Loucy (cell line): ENCODE measurements at regions not wholly inside any gene's neighbourhood (a gene's known extent, or its start where the extent isn't known, plus 50 kb on each side); places are given as distances from the start of the nearest gene placed in this dataset.
"Not testable (repeated sequence)": the region's sequence is repeated elsewhere in the genome, so short reads cannot be mapped to it uniquely, and the experiment has no call there.

Experiments used
- H2AFZ ChIP-seq: fragments of 200-600 bp; sonication (generic); 2 replicates; pipeline ENCODE4 v1.6.0; 2016; ENCODE audit warnings: antibody characterized with exemption, mild to moderate bottlenecking, low read length, moderate library complexity
- H3F3A ChIP-seq: fragments of 200-600 bp; 2 replicates; pipeline ENCODE4 v1.6.0; 2016; ENCODE audit warnings: antibody characterized with exemption, low read depth, mild to moderate bottlenecking
- H3K27me3 ChIP-seq: fragments of 200-600 bp; sonication (generic); 2 replicates; pipeline ENCODE4 v1.6.1; 2014; ENCODE audit warnings: low read length, mild to moderate bottlenecking; ENCODE audit not compliant: insufficient read depth, poor library complexity, severe bottlenecking
- H3K36me3 ChIP-seq: fragments of 200-600 bp; sonication (generic); 2 replicates; pipeline ENCODE4 v1.6.1; 2016; ENCODE audit warnings: low read length; ENCODE audit not compliant: insufficient read depth
- H3K4me1 ChIP-seq: fragments of 200-600 bp; sonication (generic); 2 replicates; pipeline ENCODE4 v1.5.1; 2014; ENCODE audit warnings: low read length, mild to moderate bottlenecking; ENCODE audit not compliant: insufficient read depth, poor library complexity, severe bottlenecking
- H3K4me2 ChIP-seq: fragments of 200-600 bp; sonication (generic); 2 replicates; pipeline ENCODE4 v1.6.0; 2014; ENCODE audit warnings: antibody characterized with exemption, low read length, low read depth, mild to moderate bottlenecking; ENCODE audit not compliant: poor library complexity, severe bottlenecking
- H3K4me3 ChIP-seq: fragments of 200-600 bp; sonication (generic); 2 replicates; pipeline ENCODE4 v1.5.1; 2014; ENCODE audit warnings: low read length, mild to moderate bottlenecking, mixed read lengths; ENCODE audit not compliant: poor library complexity, severe bottlenecking
- H3K79me2 ChIP-seq: fragments of 200-600 bp; sonication (generic); 2 replicates; pipeline ENCODE4 v1.6.1; 2014; ENCODE audit warnings: low read length; ENCODE audit not compliant: insufficient read depth
- H3K9ac ChIP-seq: fragments of 200-600 bp; sonication (generic); 2 replicates; pipeline ENCODE4 v1.6.0; 2014; ENCODE audit warnings: mild to moderate bottlenecking, low read depth, low read length, moderate library complexity; ENCODE audit not compliant: poor library complexity, severe bottlenecking
- H3K9me2 ChIP-seq: fragments of 200-600 bp; sonication (generic); replicated peaks from 2 replicates; pipeline ENCODE4 v1.6.1; 2016; ENCODE audit warnings: low read depth, low read length, mixed read lengths
- H3K9me3 ChIP-seq: fragments of 200-600 bp; sonication (generic); 2 replicates; pipeline ENCODE4 v1.6.1; 2014; ENCODE audit warnings: mild to moderate bottlenecking, antibody characterized with exemption, low read length, low read depth; ENCODE audit not compliant: insufficient read depth
- H4K20me1 ChIP-seq: fragments of 200-600 bp; sonication (generic); 2 replicates; pipeline ENCODE4 v1.6.0; 2014; ENCODE audit warnings: antibody characterized with exemption, low read length, mild to moderate bottlenecking; ENCODE audit not compliant: insufficient read depth, poor library complexity, severe bottlenecking
- EZH2phosphoT487 ChIP-seq: fragments of 200-600 bp; IDR thresholded peaks from 2 replicates; pipeline ENCODE4 v1.6.1; 2018; ENCODE audit warnings: antibody characterized with exemption, mild to moderate bottlenecking, moderate library complexity, borderline replicate concordance
- TF ChIP-seq, protein P1 (sequence below): fragments of 200-600 bp; sonication (generic); conservative IDR thresholded peaks from 2 replicates; pipeline ENCODE4 v1.5.1; 2014; ENCODE audit warnings: mild to moderate bottlenecking, antibody characterized with exemption, low read length

DNA sequence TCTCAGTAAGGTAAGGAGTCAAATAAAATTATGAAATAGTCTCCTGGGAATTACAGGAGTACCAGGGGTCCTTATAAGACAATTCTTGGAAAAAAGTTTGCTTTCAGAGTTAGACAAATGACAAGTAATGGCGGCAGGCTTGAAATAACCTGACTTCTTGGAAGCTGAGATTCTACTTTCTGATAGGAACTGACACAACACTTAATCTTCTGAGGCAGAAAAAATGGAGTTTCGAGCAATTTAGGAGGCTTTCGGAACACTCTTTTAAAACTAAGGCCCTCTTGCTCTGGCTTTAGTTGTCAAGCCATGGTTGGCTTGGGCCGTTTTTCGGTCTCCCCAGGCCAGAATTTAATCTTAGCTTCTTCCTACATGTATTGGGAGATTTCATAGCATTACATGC is 260.0 kb downstream of the GATA3 start:
- Histone ChIP-seq H3K9me2 (no peaks in the 10 kb centered on the region), H3K9ac (no peak overlapping the region), H2AFZ (no peak overlapping the region), H3K4me2 (no peak overlapping the region), H3K27me3 (no peaks in the 10 kb centered on the region), H3K9me3 (no peaks in the 10 kb centered on the region), H4K20me1 (no peaks in the 10 kb centered on the region), H3F3A (no peaks in the 10 kb centered on the region), H3K4me3 (no peak overlapping the region), H3K4me1 (peaks cover 13% of the 10 kb centered on the region), H3K79me2 (no peaks in the 10 kb centered on the region), H3K36me3 (no peaks in the 10 kb centered on the region)
- TF ChIP-seq, protein P1, sequence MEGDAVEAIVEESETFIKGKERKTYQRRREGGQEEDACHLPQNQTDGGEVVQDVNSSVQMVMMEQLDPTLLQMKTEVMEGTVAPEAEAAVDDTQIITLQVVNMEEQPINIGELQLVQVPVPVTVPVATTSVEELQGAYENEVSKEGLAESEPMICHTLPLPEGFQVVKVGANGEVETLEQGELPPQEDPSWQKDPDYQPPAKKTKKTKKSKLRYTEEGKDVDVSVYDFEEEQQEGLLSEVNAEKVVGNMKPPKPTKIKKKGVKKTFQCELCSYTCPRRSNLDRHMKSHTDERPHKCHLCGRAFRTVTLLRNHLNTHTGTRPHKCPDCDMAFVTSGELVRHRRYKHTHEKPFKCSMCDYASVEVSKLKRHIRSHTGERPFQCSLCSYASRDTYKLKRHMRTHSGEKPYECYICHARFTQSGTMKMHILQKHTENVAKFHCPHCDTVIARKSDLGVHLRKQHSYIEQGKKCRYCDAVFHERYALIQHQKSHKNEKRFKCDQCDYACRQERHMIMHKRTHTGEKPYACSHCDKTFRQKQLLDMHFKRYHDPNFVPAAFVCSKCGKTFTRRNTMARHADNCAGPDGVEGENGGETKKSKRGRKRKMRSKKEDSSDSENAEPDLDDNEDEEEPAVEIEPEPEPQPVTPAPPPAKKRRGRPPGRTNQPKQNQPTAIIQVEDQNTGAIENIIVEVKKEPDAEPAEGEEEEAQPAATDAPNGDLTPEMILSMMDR, result no peak

DNA sequence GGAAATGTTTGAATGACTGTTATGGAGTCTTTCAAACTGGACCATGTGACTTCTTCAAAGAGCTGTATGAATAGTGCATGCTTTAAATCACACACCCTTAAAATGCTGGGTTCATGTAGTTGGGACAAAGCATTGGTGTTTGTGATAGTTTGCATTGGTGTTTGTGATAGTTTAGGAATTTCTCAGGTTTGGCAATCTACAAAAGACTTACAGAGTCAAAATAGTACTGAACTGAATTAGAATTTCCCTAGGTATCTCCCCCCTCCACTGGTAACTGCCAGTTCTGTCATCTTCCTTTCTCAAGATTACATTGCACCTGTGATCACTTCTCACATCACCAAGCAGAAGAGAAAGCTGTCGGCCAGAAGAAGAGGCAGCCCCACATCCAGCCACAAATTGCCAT is 261.1 kb downstream of the GATA3 start:
- no peak overlapping the region for H3K9ac ChIP-seq

DNA sequence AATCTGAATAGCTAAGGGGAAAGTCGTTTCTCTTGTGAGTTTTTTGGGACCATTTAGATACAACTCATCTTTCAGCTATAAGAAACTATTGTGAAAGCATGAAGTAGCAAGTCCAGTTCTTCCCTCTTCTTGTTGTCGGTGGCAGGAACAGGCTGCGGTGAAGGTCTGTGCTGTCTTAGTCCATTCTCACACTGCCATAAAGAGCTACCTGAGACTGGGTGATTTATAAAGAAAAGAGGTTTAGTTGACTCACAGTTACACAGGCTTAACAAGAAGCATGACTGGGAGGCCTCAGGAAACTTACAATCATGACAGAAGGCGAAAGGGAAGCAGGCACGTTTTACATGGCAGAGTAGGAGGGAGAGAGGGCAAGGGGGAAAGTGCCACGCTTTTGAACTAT is 261.8 kb downstream of the GATA3 start:
- Histone ChIP-seq H3K4me2 (no peak overlapping the region), H3F3A (no peaks in the 10 kb centered on the region), H3K36me3 (no peaks in the 10 kb centered on the region), H3K4me1 (peaks cover 13% of the 10 kb centered on the region), H3K9me3 (no peaks in the 10 kb centered on the region), H3K4me3 (no peak overlapping the region), H3K27me3 (no peaks in the 10 kb centered on the region), H3K9ac (no peak overlapping the region), H2AFZ (peak overlapping the region; percentile 64), H3K79me2 (no peaks in the 10 kb centered on the region), H3K9me2 (no peaks in the 10 kb centered on the region), H4K20me1 (no peaks in the 10 kb centered on the region)
- TF ChIP-seq, protein P1, result no peak
- no peak for TF ChIP-seq EZH2phosphoT487

More for the DNA sequence above, 261.1 kb downstream of the GATA3 start:
- Histone ChIP-seq H3K4me2 (no peak overlapping the region), H4K20me1 (no peaks in the 10 kb centered on the region), H3K4me3 (no peak overlapping the region), H2AFZ (peak overlapping the region; percentile 64), H3K9me2 (no peaks in the 10 kb centered on the region), H3K27me3 (no peaks in the 10 kb centered on the region), H3K36me3 (no peaks in the 10 kb centered on the region), H3K9me3 (no peaks in the 10 kb centered on the region), H3F3A (no peaks in the 10 kb centered on the region), H3K79me2 (no peaks in the 10 kb centered on the region), H3K4me1 (peaks cover 13% of the 10 kb centered on the region)
- TF ChIP-seq EZH2phosphoT487, result no peak
- TF ChIP-seq, protein P1, result no peak

DNA sequence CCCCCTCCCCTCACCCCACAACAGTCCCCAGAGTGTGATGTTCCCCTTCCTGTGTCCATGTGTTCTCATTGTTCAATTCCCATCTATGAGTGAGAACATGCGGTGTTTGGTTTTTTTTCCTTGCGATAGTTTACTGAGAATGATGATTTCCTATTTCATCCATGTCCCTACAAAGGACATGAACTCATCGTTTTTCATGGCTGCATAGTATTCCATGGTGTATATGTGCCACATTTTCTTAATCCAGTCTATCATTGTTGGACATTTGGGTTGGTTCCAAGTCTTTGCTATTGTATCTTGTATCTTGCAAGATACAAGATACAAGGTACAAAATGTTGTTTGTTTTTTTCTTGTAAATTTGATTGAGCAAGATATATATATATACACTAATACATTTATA is 263.9 kb downstream of the GATA3 start:
- not testable (repeated sequence) for H3K79me2 ChIP-seq, H3K9me2 ChIP-seq, H3K36me3 ChIP-seq, H3K27me3 ChIP-seq, H3F3A ChIP-seq, H3K4me3 ChIP-seq, H3K9me3 ChIP-seq, H3K9ac ChIP-seq, H3K4me2 ChIP-seq, H4K20me1 ChIP-seq, H2AFZ ChIP-seq
- peaks cover 30% of the 10 kb centered on the region for H3K4me1 ChIP-seq
